GM12864 (cell line): ENCODE measurements at regions not wholly inside any gene's neighbourhood (a gene's known extent, or its start where the extent isn't known, plus 50 kb on each side); places are given as distances from the start of the nearest gene placed in this dataset.

Experiments used
- DNase-seq: peaks from one replicate; pipeline ENCODE4 v3.0.0-alpha.2; 2011; ENCODE audit warnings: low read depth
- H3K4me3 ChIP-seq: 2 replicates; pipeline ENCODE4 v1.5.1; 2011; ENCODE audit warnings: mild to moderate bottlenecking, low read depth, low read length, control low read depth
- CTCF ChIP-seq: IDR thresholded peaks from 2 replicates; pipeline ENCODE4 v1.5.1; 2011; ENCODE audit warnings: low read depth, mild to moderate bottlenecking, moderate library complexity, low read length, control low read depth, inconsistent platforms; ENCODE audit errors: missing control alignments

DNA sequence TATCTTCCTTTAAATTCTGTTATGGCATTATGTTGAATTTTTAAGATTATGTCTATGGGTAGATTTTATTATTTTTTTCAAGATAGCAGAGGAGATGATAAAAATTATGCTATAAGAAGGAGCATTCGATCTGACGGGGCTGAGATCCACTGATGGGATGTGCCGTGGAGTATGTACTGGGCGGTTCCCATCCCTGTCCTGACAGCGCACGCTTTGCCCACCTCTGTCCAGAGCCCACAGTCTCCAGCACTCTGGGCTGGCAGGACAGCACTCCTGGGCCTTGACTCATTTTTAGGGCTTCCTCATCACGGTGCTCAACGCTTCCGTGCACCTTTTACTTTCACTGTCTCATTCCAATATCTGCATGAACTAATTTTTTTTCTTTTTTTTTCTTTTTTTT lies 235.5 kb downstream of the TEX29 start:
- no peak for TF ChIP-seq CTCF
- no peak overlapping the region for H3K4me3 ChIP-seq
- DNase-seq, result no peak

DNA sequence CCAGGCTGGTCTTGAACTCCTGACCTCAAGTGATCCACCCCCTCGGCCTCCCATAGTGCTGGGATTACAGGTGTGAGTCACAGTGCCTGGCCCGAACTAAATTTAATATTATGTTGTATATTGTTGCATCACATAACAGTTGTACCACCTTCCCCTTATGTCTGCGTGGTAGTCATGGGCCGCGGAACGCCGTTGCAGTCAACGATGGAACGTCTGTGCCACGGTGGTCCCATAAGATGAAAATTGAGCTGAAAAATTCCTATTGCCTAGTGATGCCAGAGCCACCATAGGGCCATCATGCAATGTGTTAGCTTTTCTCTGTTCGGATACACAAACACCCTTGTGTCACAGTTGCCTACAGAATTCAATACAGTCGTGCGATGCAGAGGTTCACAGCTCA lies 236.1 kb downstream of the TEX29 start:
- H3K4me3 ChIP-seq, result no peak overlapping the region
- no peak for TF ChIP-seq CTCF
- no peak for DNase-seq

DNA sequence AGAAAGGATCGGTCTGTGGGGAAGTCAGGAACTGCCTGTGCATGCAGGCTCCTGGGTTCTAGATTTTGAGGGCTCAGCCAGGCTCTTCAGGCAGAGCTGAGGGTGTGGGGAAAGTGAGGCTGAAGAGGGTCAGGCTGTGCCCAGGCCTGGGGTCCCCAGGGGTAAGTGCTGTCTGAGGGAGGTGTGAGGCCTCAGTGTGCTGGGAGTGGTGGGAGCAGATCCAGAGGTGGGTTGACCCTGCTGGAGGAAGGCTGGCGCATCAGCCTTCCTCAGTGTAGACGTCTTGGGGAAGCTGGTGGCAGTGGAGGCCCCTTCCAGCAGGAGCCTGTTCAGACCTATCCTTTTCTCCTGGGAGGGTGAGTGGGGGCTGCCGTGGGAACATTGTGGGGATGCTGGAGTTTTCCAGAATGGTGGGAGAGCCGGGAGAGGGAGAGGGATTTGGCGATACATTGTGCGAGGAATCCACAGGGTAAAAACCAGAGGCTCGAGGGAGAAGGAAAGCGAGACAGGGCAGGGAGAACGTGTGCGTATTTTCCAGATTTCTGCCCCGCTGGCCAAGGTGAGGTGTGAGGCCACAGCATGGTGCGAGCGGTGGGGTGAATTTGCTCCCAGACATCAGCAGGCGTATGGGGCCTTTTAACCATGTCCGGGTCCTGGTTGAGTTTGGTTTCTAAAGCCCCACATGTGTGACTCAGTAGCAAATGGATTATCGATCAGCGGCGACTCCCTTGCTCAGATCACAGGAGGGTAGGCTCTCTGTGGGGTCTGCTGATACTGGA lies 237.7 kb downstream of the TEX29 start:
- no peak overlapping the region for H3K4me3 ChIP-seq
- no peak for TF ChIP-seq CTCF
- DNase-seq, result no peak

DNA sequence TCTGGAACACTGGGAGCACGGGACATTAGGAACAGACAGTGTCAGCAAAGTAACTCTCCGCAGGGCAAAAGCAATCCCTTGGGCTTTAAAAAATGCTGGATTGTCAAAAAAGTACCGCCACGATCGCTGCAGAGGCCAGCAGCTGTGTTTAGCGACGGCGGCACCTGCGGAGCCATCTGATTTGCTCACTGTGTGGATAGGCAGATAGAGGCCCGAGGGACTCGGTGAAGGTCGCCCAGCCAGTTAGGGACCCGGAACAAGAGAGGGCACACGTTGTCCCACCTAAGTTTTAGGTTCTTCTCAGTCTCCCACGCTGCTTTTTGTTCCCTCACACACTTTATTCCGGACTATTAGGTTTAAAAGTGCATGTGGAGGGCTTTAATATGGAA lies 238.3 kb downstream of the TEX29 start:
- TF ChIP-seq CTCF, result no peak
- H3K4me3 ChIP-seq, result no peak overlapping the region
- no peak for DNase-seq

GRCh38 chr13:111559612-111560403 lies 239.4 kb downstream of the TEX29 start:
- no peak for DNase-seq
- H3K4me3 ChIP-seq, result no peak overlapping the region
- no peak for TF ChIP-seq CTCF

- no peak overlapping the region for H3K4me3 ChIP-seq
- TF ChIP-seq CTCF, result no peak
- DNase-seq, result no peak
Observed at GRCh38 chr13:111561091-111561781, 240.8 kb downstream of the TEX29 start.
